ENCODE measurements at regions not wholly inside any gene's neighbourhood (a gene's known extent, or its start where the extent isn't known, plus 50 kb on each side); places are given as distances from the start of the nearest gene placed in this dataset.

- Histone ChIP-seq H2BK15ac (ENCODE audit: low read length) (no peak overlapping the region), H4K8ac (ENCODE audit: extremely low read depth, insufficient read depth, low read length) (no peak overlapping the region), H3K4ac (replicated peaks; ENCODE audit: insufficient read length, low read depth, low read length) (no peak overlapping the region), H3K23me2 (ENCODE audit: low read depth, low read length) (no peaks in the 10 kb centered on the region), H2BK5ac (ENCODE audit: low read depth, low read length) (no peak overlapping the region), H3K79me2 (ENCODE audit: control insufficient read depth in 1 of 2, insufficient read depth in 2 of 2, low read length in 2 of 2) (no peaks in the 10 kb centered on the region), H3K4me1 (replicated peaks in 1 of 4; ENCODE audit: control insufficient read depth in 3 of 4, insufficient read depth in 4 of 4, low read length in 3 of 4) (no peaks in the 10 kb centered on the region), H3K27me3 (replicated peaks in 1 of 4; ENCODE audit: control insufficient read depth in 3 of 4, extremely low read depth in 1 of 4, insufficient read depth in 3 of 4, low read length in 3 of 4) (peaks cover 0 to 1% (median 0%) of the 10 kb centered on the region in 4 experiments; a peak in 1 of 7 replicates), H3K36me3 (ENCODE audit: control insufficient read depth in 2 of 4, insufficient read depth in 4 of 4, low read length in 3 of 4) (no peaks in the 10 kb centered on the region), H3K4me3 (ENCODE audit: extremely low read depth in 1 of 4, insufficient read depth in 2 of 4, low read depth in 3 of 4, low read length in 4 of 4) (no peak overlapping the region), H2AK5ac (ENCODE audit: low read depth, low read length) (no peak overlapping the region), H4K91ac (replicated peaks; ENCODE audit: insufficient read length, low read length) (no peak overlapping the region), H3K79me1 (ENCODE audit: low read depth, low read length) (no peaks in the 10 kb centered on the region), H3K14ac (ENCODE audit: insufficient read length) (no peak overlapping the region), H3K18ac (ENCODE audit: extremely low read depth, low read length) (no peak overlapping the region), H4K5ac (ENCODE audit: insufficient read length, low read depth, low read length) (no peak overlapping the region), H2AFZ (ENCODE audit: low read length) (no peak overlapping the region), H3K56ac (replicated peaks; ENCODE audit: insufficient read length, low read depth, low read length) (no peak overlapping the region), H4K20me1 (replicated peaks in 1 of 2; ENCODE audit: control insufficient read depth in 1 of 2, insufficient read depth in 2 of 2, low read length in 2 of 2) (no peaks in the 10 kb centered on the region), H3K4me2 (ENCODE audit: insufficient read depth in 1 of 2, low read depth in 2 of 2, low read length in 2 of 2) (no peak overlapping the region), H3K9me3 (ENCODE audit: insufficient read depth in 2 of 2, low read depth in 1 of 2, low read length in 1 of 2) (no peaks in the 10 kb centered on the region), H3K23ac (ENCODE audit: insufficient read length) (no peak overlapping the region), H2BK12ac (ENCODE audit: low read depth, low read length) (no peak overlapping the region), H2BK20ac (ENCODE audit: low read length) (no peak overlapping the region), H3K9ac (replicated peaks in 1 of 4; ENCODE audit: extremely low read depth in 1 of 4, low read depth in 3 of 4, low read length in 3 of 4) (no peak overlapping the region), H2BK120ac (replicated peaks; ENCODE audit: low read depth, low read length) (no peak overlapping the region), H3K27ac (ENCODE audit: low read depth, low read length) (no peak overlapping the region)
- FAIRE-seq (no peak), DNase-seq (ENCODE audit: low read depth in 1 of 2, low spot score in 2 of 2) (no peak)
- ChIA-PET CTCF (ENCODE audit: partially characterized antibody) (interaction anchor here (5.2 kb wide), 1 partner anchor 18 kb away, joined by 24 read pairs; no protein-coding TSS in a partner anchor), POLR2A (ENCODE audit: partially characterized antibody) (no interaction called here)
- 86% methylated on average over 4 of the region's 4 CpGs; no CpG with 5 or more reads in 1 of the 2 experiments for WGBS, 2 experiments (ENCODE audit: extremely low coverage in 1 of 2, insufficient coverage in 1 of 2, insufficient read length in 1 of 2, insufficient replicate concordance in 2 of 2, low coverage in 1 of 2, low lambda C conversion rate in 2 of 2, missing lambda C conversion rate in 1 of 2)
- TF ChIP-seq EGR1 (IDR thresholded peaks at IDR 0.05; ENCODE audit: borderline replicate concordance, low read depth, low read length) (no peak), TAF1 (IDR thresholded peaks at IDR 0.05; ENCODE audit: low read depth, low read length) (no peak), RAD21 (IDR thresholded peaks at IDR 0.05 in 1 of 2, conservative IDR thresholded peaks at IDR 0.05 in 1 of 2; ENCODE audit: low read depth in 2 of 2, low read length in 2 of 2) (no peak), BRCA1 (IDR thresholded peaks at IDR 0.05; ENCODE audit: low read depth, low read length) (no peak)
Measured at GRCh38 chr1:232861107-232861506, 55.9 kb downstream of the MAP10 start.
